ENCODE measurements at regions not wholly inside any gene's neighbourhood (a gene's known extent, or its start where the extent isn't known, plus 50 kb on each side); places are given as distances from the start of the nearest gene placed in this dataset.

DNA sequence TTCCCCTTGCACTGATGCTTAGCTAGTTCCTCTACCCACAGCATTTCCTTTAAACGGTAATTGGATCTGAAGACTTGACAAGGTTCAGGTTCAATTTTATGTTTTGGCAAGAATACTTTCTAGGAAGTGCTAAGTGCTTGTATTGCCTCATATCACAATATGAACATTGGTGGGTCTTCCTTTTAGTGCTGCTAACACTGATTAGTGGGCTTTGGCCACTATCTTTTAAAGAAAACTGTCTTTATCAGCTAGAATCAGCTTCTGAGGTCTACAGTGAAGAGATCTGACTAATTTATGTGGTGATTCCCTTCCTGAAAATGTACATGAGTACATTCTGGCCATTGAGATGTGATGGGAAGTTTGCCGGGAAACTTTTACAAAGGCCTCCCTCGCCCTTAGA lies 316.7 kb upstream of the KLF3 start:
- DNase-seq: no peak

DNA sequence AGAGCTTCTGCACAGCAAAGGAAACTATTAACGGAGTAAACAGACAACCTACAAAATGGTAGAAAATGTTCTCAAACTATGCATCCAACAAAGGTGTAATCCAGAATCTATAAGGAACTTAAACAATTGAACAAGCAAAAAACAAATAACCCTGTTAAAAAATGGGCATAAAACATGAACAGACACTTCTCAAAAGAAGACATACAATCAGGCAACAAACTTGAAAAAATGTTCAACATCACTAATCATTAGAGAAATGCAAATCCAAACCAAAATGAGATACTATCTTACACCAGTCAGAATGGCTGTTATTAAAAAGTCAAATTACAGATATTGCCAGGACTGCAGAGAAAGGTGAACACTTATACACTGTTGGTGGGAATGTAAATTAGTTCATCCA lies 309.6 kb upstream of the KLF3 start:
- no peak for DNase-seq

DNA sequence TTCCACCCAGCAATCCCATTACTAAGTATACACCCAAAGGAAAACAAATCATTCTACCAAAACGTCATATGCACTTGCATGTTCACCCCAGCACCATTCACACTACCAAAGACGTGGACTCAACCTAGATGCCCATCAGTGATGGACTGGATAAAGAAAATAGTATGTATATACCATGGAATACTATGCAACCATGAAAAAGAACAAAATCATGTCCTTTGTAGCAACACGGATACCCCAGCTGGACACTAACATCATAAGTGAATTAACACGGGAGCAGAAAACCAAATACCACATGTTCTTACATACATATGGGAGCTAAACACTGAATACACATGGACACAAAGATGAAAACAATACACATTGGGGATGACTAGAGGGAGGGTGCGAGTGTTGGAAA lies 309.1 kb upstream of the KLF3 start:
- DNase-seq: no peak

DNA sequence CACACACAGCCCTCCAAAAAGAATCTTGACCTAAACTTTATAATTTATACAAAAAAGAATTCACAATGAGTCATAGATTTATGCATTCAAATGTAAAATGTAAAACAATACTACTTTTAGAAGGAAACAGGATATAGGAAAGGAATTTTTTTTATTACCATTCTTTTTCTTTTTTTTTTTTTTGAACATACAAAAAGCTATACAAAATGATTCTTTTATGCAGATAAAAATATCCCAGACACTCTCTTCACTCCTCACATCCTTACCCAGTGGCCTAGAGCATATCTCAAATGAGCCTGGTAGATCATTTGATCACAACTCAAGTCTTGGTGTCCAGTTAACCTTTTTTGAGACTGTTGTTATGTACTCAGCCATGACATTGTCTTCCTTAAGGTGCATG lies 307.3 kb upstream of the KLF3 start:
- DNase-seq: no peak

DNA sequence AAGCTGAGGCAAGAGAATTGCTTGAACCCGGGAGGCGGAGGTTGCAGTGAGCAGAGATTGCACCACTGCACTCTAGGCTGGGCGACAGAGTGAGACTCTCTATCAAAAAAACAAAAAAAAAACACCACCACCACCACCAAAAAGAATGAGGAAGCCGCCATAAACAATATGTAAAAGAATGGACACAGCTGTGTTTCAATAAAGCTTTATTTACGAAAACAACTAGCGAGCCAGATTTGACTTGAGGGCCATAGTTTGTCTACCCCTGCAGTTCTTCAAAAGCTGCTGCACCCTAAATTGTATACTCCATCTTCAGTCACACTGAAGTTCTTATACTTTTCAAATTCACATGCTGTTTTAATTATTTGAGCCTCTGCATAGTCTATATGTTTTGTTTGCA lies 306.5 kb upstream of the KLF3 start:
- no peak for DNase-seq

- DNase-seq: no peak
Observed at GRCh38 chr4:38359113-38359512, 304.9 kb upstream of the KLF3 start.

DNA sequence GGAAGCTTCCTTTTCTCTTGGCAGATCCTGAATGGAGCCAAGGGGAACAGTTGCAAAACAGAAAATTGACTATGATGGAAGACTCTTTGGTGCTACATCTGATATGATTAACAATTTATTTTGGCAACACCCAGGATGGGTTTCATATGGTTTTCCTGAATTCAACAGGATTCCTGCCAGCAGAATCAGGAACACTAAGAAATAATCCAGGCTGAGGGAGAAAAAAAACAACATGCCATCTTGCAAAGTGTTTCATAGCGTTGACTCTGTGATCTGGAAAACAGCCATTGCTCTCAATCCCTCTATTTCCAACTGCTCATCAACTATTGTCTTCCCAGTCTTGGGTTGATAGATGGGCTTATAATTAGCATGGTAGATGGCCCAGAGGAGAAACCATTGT lies 303.8 kb upstream of the KLF3 start:
- DNase-seq: no peak

GRCh38 chr4:38364383-38364963 lies 299.5 kb upstream of the KLF3 start:
- DNase-seq: no peak

DNA sequence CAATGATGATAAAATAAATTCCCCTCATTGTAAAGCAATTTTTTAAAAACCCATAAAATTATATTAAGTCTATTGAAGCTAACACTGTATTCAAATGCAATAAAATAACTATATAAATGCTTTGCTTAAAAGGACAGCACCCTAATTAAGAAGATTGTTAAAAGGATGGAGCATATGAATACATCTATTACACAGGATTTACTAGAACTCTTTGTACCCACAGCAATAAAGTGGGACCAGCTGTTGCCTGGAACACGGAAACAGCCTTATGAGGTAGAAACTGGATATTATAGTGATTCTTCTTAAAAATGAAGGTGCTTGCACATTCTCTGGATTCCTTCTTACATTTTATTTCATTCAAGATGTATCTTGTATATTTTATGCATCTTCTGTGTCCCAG lies 298.7 kb upstream of the KLF3 start:
- DNase-seq: no peak

DNA sequence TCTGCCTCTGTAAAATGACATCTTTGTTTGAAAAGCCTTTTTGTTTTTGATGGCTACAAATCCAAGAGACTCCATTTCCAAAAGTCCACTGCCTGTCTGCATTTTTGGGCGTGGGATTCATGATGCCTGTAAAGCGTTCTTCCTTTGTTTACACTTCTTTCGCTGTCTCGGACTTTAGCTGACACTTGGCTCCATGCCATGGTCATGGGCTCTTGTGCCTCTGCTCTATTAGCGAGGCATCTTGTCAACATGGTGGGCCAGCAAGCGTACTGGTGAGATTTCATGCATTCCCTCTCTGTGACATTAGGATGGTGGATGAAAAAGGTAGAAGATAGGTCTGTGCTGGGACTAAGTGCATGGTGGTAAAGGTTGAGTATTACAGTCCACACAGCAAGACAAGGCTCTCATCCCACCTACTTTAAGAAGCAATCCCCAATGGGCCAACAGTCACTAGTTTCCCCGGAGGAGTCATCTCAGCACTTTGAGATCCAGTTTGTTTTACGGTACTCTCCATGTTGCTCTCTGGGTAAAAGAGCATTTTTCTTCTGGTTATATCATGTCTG lies 298.2 kb upstream of the KLF3 start:
- no peak for DNase-seq

GRCh38 chr4:38366456-38366855 lies 297.5 kb upstream of the KLF3 start:
- DNase-seq: no peak

DNA sequence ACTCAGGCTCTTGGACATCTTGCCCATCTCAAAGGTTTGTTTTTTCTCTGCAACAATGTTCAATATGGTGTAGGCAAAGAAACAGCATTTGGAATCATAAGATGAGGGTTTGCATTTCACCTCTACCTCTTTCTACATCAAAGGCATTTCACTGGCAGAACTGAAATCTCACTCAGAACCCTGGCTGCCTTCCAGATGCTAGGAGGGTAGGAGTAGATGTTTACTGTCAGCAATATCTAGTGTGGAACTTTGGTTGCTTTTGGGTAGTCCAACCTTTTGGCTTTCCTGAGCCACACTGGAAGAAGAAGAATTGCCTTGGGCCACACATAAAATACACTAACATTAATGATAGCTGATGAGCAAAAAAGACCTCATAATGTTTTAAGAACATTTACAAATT lies 297.0 kb upstream of the KLF3 start:
- DNase-seq: no peak

DNA sequence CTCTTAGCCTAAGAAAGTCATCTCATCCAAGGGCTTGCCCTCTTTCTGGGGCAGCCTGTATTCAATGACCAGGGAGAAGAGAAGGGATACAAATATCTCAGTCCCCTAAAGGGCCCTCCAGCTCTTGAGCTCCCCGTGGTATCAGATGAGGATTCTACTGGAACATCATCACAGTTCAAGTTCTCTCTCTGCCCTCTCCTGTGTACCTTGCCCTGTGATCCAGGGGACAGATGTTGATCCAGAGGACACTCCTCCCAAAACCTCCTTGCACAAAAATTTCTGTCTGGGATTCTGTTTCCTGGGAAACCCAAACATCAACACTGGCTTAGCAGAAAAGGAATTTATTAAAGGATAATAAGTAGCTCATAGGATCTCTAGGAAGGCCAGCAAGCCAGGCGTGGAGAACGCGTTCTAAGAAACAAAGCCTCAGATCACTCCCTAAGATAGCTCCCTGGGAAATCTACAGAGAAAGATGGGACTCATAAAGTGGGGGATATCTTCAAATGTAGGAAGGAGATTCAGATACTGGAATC lies 296.3 kb upstream of the KLF3 start:
- no peak for DNase-seq

DNA sequence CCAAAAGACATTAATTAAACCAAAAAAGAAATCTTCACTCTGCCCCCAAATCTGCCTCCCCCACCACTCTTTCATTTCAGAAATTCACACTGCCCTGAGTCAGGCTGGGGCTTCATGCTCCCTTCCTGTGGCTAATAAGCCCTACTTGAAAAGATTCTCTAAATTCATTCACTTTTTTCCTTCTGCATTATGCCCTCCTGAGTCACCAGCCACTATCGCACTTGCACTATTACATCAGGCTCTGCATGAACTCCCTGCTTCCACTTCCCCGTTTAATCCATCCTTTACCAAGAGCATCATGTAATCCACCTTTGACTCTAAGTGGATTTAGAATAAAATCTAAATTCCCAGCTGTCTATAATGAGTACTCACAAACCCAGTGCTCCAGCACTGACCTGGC lies 295.4 kb upstream of the KLF3 start:
- DNase-seq: no peak

GRCh38 chr4:38371391-38371851 lies 292.6 kb upstream of the KLF3 start:
- no peak for DNase-seq

DNA sequence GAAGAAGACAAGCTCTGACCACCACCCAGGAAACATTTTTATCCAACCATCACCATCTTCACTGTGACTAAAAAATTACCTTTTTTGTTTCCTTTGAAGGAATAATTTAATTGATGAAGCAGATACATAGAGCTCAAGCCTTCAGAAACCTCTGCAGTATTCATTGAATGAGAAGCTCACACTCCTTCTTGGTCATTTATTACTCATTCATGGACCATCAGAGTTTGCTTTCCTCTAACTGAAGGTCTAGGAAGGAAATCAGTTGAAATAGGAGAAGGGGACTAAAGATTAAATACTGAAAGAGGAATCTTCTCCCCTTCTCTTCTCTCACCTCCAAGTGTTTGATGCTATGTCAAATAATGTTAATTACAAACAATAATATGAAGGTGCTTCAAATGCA lies 290.6 kb upstream of the KLF3 start:
- DNase-seq: no peak

DNA sequence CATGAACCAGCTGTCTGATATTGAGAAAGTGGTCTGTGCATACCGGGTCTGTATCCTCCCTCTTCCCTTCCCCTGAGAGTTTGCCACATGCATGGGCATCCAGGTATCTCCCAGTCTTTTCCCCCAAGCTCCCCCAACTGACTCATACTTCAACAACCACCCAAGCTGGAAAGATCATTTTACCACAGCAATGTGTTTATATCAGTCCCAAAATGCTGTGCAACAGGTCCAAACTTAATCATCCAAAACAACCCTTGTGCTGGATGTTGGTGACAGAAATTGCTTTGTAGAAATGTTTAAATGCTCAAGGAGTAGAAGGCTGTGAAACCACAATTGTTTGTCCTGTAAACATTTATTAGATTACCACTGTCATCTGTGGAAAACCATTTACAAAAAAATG lies 286.8 kb upstream of the KLF3 start:
- no peak for DNase-seq

DNA sequence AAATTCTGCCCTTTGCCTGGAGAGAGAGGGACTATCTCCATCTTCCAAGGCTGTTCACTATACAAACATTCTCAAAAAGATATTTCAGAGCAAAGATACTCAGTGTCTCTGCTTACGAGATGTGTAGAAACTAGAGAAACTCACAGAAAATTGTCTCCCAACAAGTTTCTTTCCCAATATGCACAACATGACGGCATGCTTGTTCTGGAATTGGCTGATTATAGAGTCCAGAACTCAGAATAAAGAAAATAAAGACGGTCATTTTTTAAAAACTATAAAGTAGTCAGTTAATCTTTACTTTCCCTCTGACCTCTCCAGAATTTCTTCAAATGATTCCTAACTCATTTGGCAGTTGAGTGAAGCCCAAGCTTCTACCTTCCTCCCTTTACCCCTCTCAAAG lies 285.5 kb upstream of the KLF3 start:
- DNase-seq: no peak

GRCh38 chr4:38381788-38382187 lies 282.2 kb upstream of the KLF3 start:
- DNase-seq: no peak

DNA sequence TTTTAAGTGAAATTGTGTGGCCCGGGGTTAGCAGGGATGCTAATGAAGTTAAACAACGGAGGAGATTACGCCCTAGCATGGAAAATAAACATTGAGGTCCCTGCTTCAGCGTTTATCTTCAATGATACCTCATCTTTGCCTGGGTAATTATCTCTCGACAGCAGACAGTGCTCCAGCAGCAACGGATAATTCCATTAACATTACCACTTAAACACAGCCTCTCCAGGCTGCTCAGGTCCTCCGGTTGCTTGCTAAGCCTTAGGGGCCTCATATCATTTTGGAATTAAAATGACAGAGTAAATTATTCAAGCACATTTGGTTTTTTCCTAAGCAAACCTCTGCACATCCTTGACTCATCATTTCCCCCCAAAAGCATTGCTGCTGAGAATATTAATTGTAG lies 281.5 kb upstream of the KLF3 start:
- DNase-seq: no peak

DNA sequence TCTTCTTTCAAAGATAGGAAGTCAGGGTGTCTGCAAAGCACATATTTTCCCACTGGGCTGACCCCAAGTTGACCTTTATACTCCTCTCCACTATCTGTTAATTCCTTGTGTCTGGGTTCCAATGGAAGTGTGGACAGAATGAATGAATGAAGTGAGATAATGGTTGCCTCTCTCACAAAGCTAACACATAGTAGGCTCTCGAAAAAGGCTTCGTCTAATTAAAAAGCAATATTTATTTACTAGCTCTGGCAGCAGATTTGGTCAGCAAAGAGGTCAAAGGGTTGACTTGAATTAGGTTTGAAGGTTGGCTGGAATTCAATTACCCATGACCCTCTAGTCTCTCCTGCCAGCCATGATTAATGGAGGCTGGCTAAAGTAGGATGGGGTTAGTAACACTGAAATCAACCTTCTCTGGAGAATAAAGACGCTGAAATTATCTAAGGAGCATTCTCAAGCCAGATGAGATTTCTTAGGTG lies 280.3 kb upstream of the KLF3 start:
- DNase-seq: no peak

- no peak for DNase-seq
Observed at GRCh38 chr4:38385093-38386004, 278.6 kb upstream of the KLF3 start.

GRCh38 chr4:38386005-38386551 lies 277.9 kb upstream of the KLF3 start:
- no peak for DNase-seq
